HEK293T (cell line): ENCODE measurements at regions not wholly inside any gene's neighbourhood (a gene's known extent, or its start where the extent isn't known, plus 50 kb on each side); places are given as distances from the start of the nearest gene placed in this dataset.

Experiments used
- CTCF ChIA-PET: fragments of 350-600 bp; formaldehyde crosslinking; extraction: SDS; loops from one replicate; lab custom pipeline; 2021; ENCODE audit warnings: antibody characterized with exemption, inconsistent platforms; lab: Yijun Ruan, JAX
- POLR2A ChIA-PET: fragments of 350-600 bp; formaldehyde crosslinking; extraction: SDS; loops from one replicate; lab custom pipeline; 2020; ENCODE audit warnings: antibody characterized with exemption, inconsistent platforms; lab: Yijun Ruan, JAX
- DNase-seq: peaks from one replicate; pipeline ENCODE4 v3.0.0; 2012; ENCODE audit warnings: mixed read lengths; ENCODE audit errors: extremely low spot score
- ARNT ChIP-seq: fragments of 450-650 bp; IDR thresholded peaks from 2 replicates; pipeline ENCODE4 v1.6.1; 2017; ENCODE audit warnings: mild to moderate bottlenecking
- BHLHE40 ChIP-seq: fragments of 450-650 bp; IDR thresholded peaks from 2 replicates; pipeline ENCODE4 v1.6.1; 2016; ENCODE audit warnings: mild to moderate bottlenecking, moderate library complexity, borderline replicate concordance
- CTBP1 ChIP-seq: fragments of 450-650 bp; IDR thresholded peaks from 2 replicates; pipeline ENCODE4 v1.6.1; 2016; ENCODE audit warnings: borderline replicate concordance
- ELF4 ChIP-seq: fragments of 450-650 bp; IDR thresholded peaks from 2 replicates; pipeline ENCODE4 v1.6.1; 2017; ENCODE audit warnings: antibody characterized with exemption
- FOXA1 ChIP-seq: fragments of 450-650 bp; IDR thresholded peaks from 2 replicates; pipeline ENCODE4 v1.6.1; 2016; ENCODE audit warnings: mild to moderate bottlenecking
- FOXK2 ChIP-seq: fragments of 450-650 bp; IDR thresholded peaks from 2 replicates; pipeline ENCODE4 v1.6.1; 2016; ENCODE audit warnings: mild to moderate bottlenecking
- FOXM1 ChIP-seq: fragments of 450-650 bp; IDR thresholded peaks from 2 replicates; pipeline ENCODE4 v1.6.1; 2017; ENCODE audit warnings: mild to moderate bottlenecking, borderline replicate concordance
- HDGF ChIP-seq: fragments of 450-650 bp; IDR thresholded peaks from 2 replicates; pipeline ENCODE4 v1.6.1; 2017; ENCODE audit warnings: antibody characterized with exemption, borderline replicate concordance
- L3MBTL2 ChIP-seq: fragments of 450-650 bp; conservative IDR thresholded peaks from 2 replicates; pipeline ENCODE4 v1.6.1; 2016; ENCODE audit warnings: mild to moderate bottlenecking
- LEF1 ChIP-seq: fragments of 450-650 bp; IDR thresholded peaks from 2 replicates; pipeline ENCODE4 v1.6.1; 2017; ENCODE audit warnings: mild to moderate bottlenecking, borderline replicate concordance
- NFRKB ChIP-seq: fragments of 450-650 bp; IDR thresholded peaks from 2 replicates; pipeline ENCODE4 v1.6.1; 2016; ENCODE audit warnings: mild to moderate bottlenecking, moderate library complexity
- PKNOX1 ChIP-seq: fragments of 450-650 bp; IDR thresholded peaks from 2 replicates; pipeline ENCODE4 v1.6.1; 2016
- SP1 ChIP-seq: fragments of 450-650 bp; IDR thresholded peaks from 2 replicates; pipeline ENCODE4 v1.6.1; 2017
- SUZ12 ChIP-seq: fragments of 450-650 bp; IDR thresholded peaks from 2 replicates; pipeline ENCODE4 v1.6.1; 2016; ENCODE audit warnings: mild to moderate bottlenecking
- TARDBP ChIP-seq: fragments of 450-650 bp; IDR thresholded peaks from 2 replicates; pipeline ENCODE4 v1.6.1; 2016
- ZNF384 ChIP-seq: fragments of 450-650 bp; IDR thresholded peaks from 2 replicates; pipeline ENCODE4 v1.6.1; 2016

- CTCF ChIA-PET, result no interaction called here
- DNase-seq, result no peak
- POLR2A ChIA-PET, result no interaction called here
- TF ChIP-seq LEF1 (no peak), TARDBP (no peak), ZNF384 (no peak), ARNT (no peak), SUZ12 (no peak), NFRKB (no peak), HDGF (no peak), FOXA1 (no peak), PKNOX1 (no peak), ELF4 (no peak), SP1 (no peak)
Measured at GRCh38 chr2:15768142-15768541, 172.2 kb upstream of the MYCN start.

- POLR2A ChIA-PET, result no interaction called here
- CTCF ChIA-PET, result no interaction called here
- TF ChIP-seq LEF1, result no peak
- no peak for TF ChIP-seq ELF4
- no peak for TF ChIP-seq NFRKB
- TF ChIP-seq ARNT, result no peak
- TF ChIP-seq SP1, result no peak
- TF ChIP-seq BHLHE40, result no peak
- TF ChIP-seq FOXA1, result no peak
- TF ChIP-seq FOXK2, result no peak
- TF ChIP-seq FOXM1, result no peak
- no peak for DNase-seq
Measured at GRCh38 chr2:15768615-15769014, 171.7 kb upstream of the MYCN start.

- TF ChIP-seq SUZ12, result no peak
- TF ChIP-seq HDGF, result no peak
- no peak for TF ChIP-seq L3MBTL2
- TF ChIP-seq CTBP1, result no peak
- no peak for TF ChIP-seq NFRKB
- no peak for TF ChIP-seq SP1
- TF ChIP-seq ELF4, result no peak
- TF ChIP-seq BHLHE40, result no peak
- TF ChIP-seq FOXA1, result no peak
- no peak for TF ChIP-seq LEF1
- TF ChIP-seq PKNOX1, result no peak
- no peak for TF ChIP-seq FOXK2
- DNase-seq, result no peak
- POLR2A ChIA-PET, result no interaction called here
- CTCF ChIA-PET, result no interaction called here
Measured at GRCh38 chr2:15769235-15769634, 171.1 kb upstream of the MYCN start.

GRCh38 chr2:15769676-15770547 is 170.4 kb upstream of the MYCN start:
- TF ChIP-seq L3MBTL2, result no peak
- no peak for TF ChIP-seq ARNT
- TF ChIP-seq SUZ12, result no peak
- TF ChIP-seq ZNF384, result no peak
- no peak for TF ChIP-seq PKNOX1
- no peak for TF ChIP-seq SP1
- TF ChIP-seq FOXM1, result no peak
- TF ChIP-seq TARDBP, result no peak
- no peak for TF ChIP-seq FOXA1
- no peak for TF ChIP-seq LEF1
- TF ChIP-seq CTBP1, result no peak
- no peak for TF ChIP-seq NFRKB
- no peak for TF ChIP-seq HDGF
- no peak for TF ChIP-seq ELF4
- TF ChIP-seq FOXK2, result no peak
- no peak for TF ChIP-seq BHLHE40
- POLR2A ChIA-PET, result no interaction called here
- CTCF ChIA-PET, result no interaction called here
- no peak for DNase-seq

GRCh38 chr2:15770606-15771005 is 169.7 kb upstream of the MYCN start:
- POLR2A ChIA-PET, result no interaction called here
- CTCF ChIA-PET, result no interaction called here
- no peak for DNase-seq
- TF ChIP-seq ZNF384 (no peak), L3MBTL2 (no peak), BHLHE40 (no peak), FOXK2 (no peak), SUZ12 (no peak), NFRKB (no peak), ARNT (no peak)

GRCh38 chr2:15771124-15771523 is 169.2 kb upstream of the MYCN start:
- CTCF ChIA-PET, result no interaction called here
- TF ChIP-seq ZNF384 (no peak), TARDBP (no peak), CTBP1 (no peak), NFRKB (no peak), L3MBTL2 (no peak), PKNOX1 (no peak), SUZ12 (no peak), LEF1 (no peak), BHLHE40 (no peak), HDGF (no peak), ELF4 (no peak), SP1 (no peak), ARNT (no peak), FOXM1 (no peak), FOXA1 (no peak), FOXK2 (no peak)
- POLR2A ChIA-PET, result no interaction called here
- no peak for DNase-seq
